ENCODE measurements at regions not wholly inside any gene's neighbourhood (a gene's known extent, or its start where the extent isn't known, plus 50 kb on each side); places are given as distances from the start of the nearest gene placed in this dataset.
"Not testable (repeated sequence)": the region's sequence is repeated elsewhere in the genome, so short reads cannot be mapped to it uniquely, and the experiment has no call there.

GRCh38 chr9:74100042-74100441 is 397.1 kb upstream of the RORB start:
- Histone ChIP-seq H3K4me3 (ENCODE audit: low read length) (no peak overlapping the region), H3K27me3 (ENCODE audit: insufficient read depth, low read length) (no peaks in the 10 kb centered on the region), H3K9me3 (ENCODE audit: insufficient read depth, low read depth, low read length) (peaks cover 65% of the 10 kb centered on the region), H3K27ac (ENCODE audit: low read length) (no peak overlapping the region), H3K36me3 (ENCODE audit: insufficient read depth, low read depth, low read length) (peaks cover 53% of the 10 kb centered on the region), H3K4me1 (ENCODE audit: insufficient read depth, low read length) (no peaks in the 10 kb centered on the region), H3K9ac (ENCODE audit: low read depth, low read length) (no peak overlapping the region)

GRCh38 chr9:74102148-74102547 is 395.0 kb upstream of the RORB start:
- H3K27ac ChIP-seq (ENCODE audit: low read length); H3K4me3 ChIP-seq (ENCODE audit: low read length); H3K9ac ChIP-seq (ENCODE audit: low read depth, low read length); H3K4me1 ChIP-seq (ENCODE audit: insufficient read depth, low read length); H3K27me3 ChIP-seq (ENCODE audit: insufficient read depth, low read length): not testable (repeated sequence)
- Histone ChIP-seq H3K9me3 (ENCODE audit: insufficient read depth, low read depth, low read length) (peaks cover 81% of the 10 kb centered on the region), H3K36me3 (ENCODE audit: insufficient read depth, low read depth, low read length) (peaks cover 40% of the 10 kb centered on the region)

GRCh38 chr9:74102702-74103101 is 394.4 kb upstream of the RORB start:
- Histone ChIP-seq H3K36me3 (ENCODE audit: insufficient read depth, low read depth, low read length) (peaks cover 40% of the 10 kb centered on the region), H3K4me1 (ENCODE audit: insufficient read depth, low read length) (no peaks in the 10 kb centered on the region), H3K27me3 (ENCODE audit: insufficient read depth, low read length) (no peaks in the 10 kb centered on the region), H3K9ac (ENCODE audit: low read depth, low read length) (no peak overlapping the region), H3K9me3 (ENCODE audit: insufficient read depth, low read depth, low read length) (peaks cover 87% of the 10 kb centered on the region), H3K27ac (ENCODE audit: low read length) (no peak overlapping the region), H3K4me3 (ENCODE audit: low read length) (no peak overlapping the region)

GRCh38 chr9:74107692-74108091 is 389.4 kb upstream of the RORB start:
- no peak overlapping the region for H3K27ac ChIP-seq (ENCODE audit: low read length)
- peaks cover 45% of the 10 kb centered on the region for H3K9me3 ChIP-seq (ENCODE audit: insufficient read depth, low read depth, low read length)
- no peak overlapping the region for H3K4me3 ChIP-seq (ENCODE audit: low read length)
- H3K27me3 ChIP-seq (ENCODE audit: insufficient read depth, low read length): no peaks in the 10 kb centered on the region; the same call in 1 of the 2 replicates
- H3K4me1 ChIP-seq (ENCODE audit: insufficient read depth, low read length): no peaks in the 10 kb centered on the region
- H3K36me3 ChIP-seq (ENCODE audit: insufficient read depth, low read depth, low read length): no peaks in the 10 kb centered on the region
- H3K9ac ChIP-seq (ENCODE audit: low read depth, low read length): no peak overlapping the region

GRCh38 chr9:74115976-74116375 is 381.2 kb upstream of the RORB start:
- H3K27ac ChIP-seq (ENCODE audit: low read length): no peak overlapping the region
- no peaks in the 10 kb centered on the region for H3K9me3 ChIP-seq (ENCODE audit: insufficient read depth, low read depth, low read length)
- H3K4me1 ChIP-seq (ENCODE audit: insufficient read depth, low read length): peaks cover 3% of the 10 kb centered on the region; the same call in 1 of the 2 replicates
- no peaks in the 10 kb centered on the region for H3K36me3 ChIP-seq (ENCODE audit: insufficient read depth, low read depth, low read length)
- no peak overlapping the region for H3K9ac ChIP-seq (ENCODE audit: low read depth, low read length)
- no peak overlapping the region for H3K4me3 ChIP-seq (ENCODE audit: low read length)
- peaks cover 7% of the 10 kb centered on the region for H3K27me3 ChIP-seq (ENCODE audit: insufficient read depth, low read length)

DNA sequence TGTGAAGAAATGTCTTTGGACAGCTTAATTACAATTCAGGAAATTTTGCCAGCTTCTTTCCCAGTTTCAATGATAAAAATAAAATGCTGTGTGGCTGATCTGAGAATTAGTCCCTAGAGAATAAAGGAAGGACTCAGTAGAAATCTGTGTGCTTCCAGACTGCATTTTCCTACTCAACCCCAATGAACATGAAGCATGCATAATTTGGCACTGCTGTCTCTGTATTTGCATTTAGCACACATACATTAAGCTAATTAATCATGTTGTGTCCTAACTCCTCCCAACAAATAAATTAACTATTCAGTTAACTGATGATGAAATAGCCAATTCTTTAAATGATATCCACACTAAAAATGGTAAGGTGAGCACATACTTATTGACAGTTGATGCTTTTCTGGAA is 380.0 kb upstream of the RORB start:
- Histone ChIP-seq H3K4me1 (ENCODE audit: insufficient read depth, low read length) (peaks cover 3% of the 10 kb centered on the region; the same call in 1 of the 2 replicates), H3K9ac (ENCODE audit: low read depth, low read length) (no peak overlapping the region), H3K27me3 (ENCODE audit: insufficient read depth, low read length) (peaks cover 7% of the 10 kb centered on the region), H3K9me3 (ENCODE audit: insufficient read depth, low read depth, low read length) (no peaks in the 10 kb centered on the region), H3K4me3 (ENCODE audit: low read length) (no peak overlapping the region), H3K27ac (ENCODE audit: low read length) (no peak overlapping the region), H3K36me3 (ENCODE audit: insufficient read depth, low read depth, low read length) (no peaks in the 10 kb centered on the region)

DNA sequence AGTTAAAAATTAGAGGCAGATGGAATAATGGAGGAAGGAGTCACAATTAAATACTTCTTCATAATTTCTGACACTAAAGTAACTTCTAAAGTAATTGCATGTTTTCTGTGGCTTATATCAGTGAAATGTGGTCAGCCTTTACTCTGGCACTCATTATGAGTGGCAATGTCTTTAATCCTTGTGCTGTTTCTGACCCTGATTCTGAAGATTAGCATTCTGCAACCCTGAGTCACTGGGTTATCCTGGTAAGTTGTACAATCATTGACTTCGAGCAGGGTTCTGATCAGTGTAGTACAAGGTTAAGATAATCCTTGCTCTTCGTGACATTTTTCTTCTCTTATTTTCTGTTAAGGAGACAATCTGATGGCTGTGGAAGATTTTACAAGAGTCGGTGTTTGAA is 379.4 kb upstream of the RORB start:
- H3K27ac ChIP-seq (ENCODE audit: low read length): no peak overlapping the region
- peaks cover 7% of the 10 kb centered on the region for H3K27me3 ChIP-seq (ENCODE audit: insufficient read depth, low read length)
- H3K4me1 ChIP-seq (ENCODE audit: insufficient read depth, low read length): peaks cover 3% of the 10 kb centered on the region; the same call in 1 of the 2 replicates
- H3K9ac ChIP-seq (ENCODE audit: low read depth, low read length): no peak overlapping the region
- H3K9me3 ChIP-seq (ENCODE audit: insufficient read depth, low read depth, low read length): no peaks in the 10 kb centered on the region
- no peak overlapping the region for H3K4me3 ChIP-seq (ENCODE audit: low read length)
- H3K36me3 ChIP-seq (ENCODE audit: insufficient read depth, low read depth, low read length): no peaks in the 10 kb centered on the region

- Histone ChIP-seq H3K36me3 (ENCODE audit: insufficient read depth, low read depth, low read length) (no peaks in the 10 kb centered on the region), H3K9me3 (ENCODE audit: insufficient read depth, low read depth, low read length) (no peaks in the 10 kb centered on the region), H3K4me1 (ENCODE audit: insufficient read depth, low read length) (peaks cover 3% of the 10 kb centered on the region; the same call in 1 of the 2 replicates), H3K9ac (ENCODE audit: low read depth, low read length) (no peak overlapping the region), H3K4me3 (ENCODE audit: low read length) (no peak overlapping the region), H3K27ac (ENCODE audit: low read length) (no peak overlapping the region), H3K27me3 (ENCODE audit: insufficient read depth, low read length) (peaks cover 3% of the 10 kb centered on the region)
These were observed 377.1 kb upstream of the RORB start for GRCh38 chr9:74120061-74120460.

GRCh38 chr9:74120470-74120869 is 376.7 kb upstream of the RORB start:
- H3K4me1 ChIP-seq (ENCODE audit: insufficient read depth, low read length): peaks cover 5% of the 10 kb centered on the region; the same call in 1 of the 2 replicates
- H3K36me3 ChIP-seq (ENCODE audit: insufficient read depth, low read depth, low read length): no peaks in the 10 kb centered on the region
- no peak overlapping the region for H3K9ac ChIP-seq (ENCODE audit: low read depth, low read length)
- no peak overlapping the region for H3K27ac ChIP-seq (ENCODE audit: low read length)
- no peaks in the 10 kb centered on the region for H3K9me3 ChIP-seq (ENCODE audit: insufficient read depth, low read depth, low read length)
- H3K27me3 ChIP-seq (ENCODE audit: insufficient read depth, low read length): peaks cover 4% of the 10 kb centered on the region; the same call in 1 of the 2 replicates
- no peak overlapping the region for H3K4me3 ChIP-seq (ENCODE audit: low read length)

GRCh38 chr9:74122216-74122615 is 374.9 kb upstream of the RORB start:
- Histone ChIP-seq H3K27me3 (ENCODE audit: insufficient read depth, low read length) (peaks cover 5% of the 10 kb centered on the region; the same call in 1 of the 2 replicates), H3K27ac (ENCODE audit: low read length) (no peak overlapping the region), H3K9me3 (ENCODE audit: insufficient read depth, low read depth, low read length) (no peaks in the 10 kb centered on the region), H3K4me1 (ENCODE audit: insufficient read depth, low read length) (peaks cover 7% of the 10 kb centered on the region; the same call in 1 of the 2 replicates), H3K36me3 (ENCODE audit: insufficient read depth, low read depth, low read length) (no peaks in the 10 kb centered on the region), H3K4me3 (ENCODE audit: low read length) (no peak overlapping the region), H3K9ac (ENCODE audit: low read depth, low read length) (no peak overlapping the region)

DNA sequence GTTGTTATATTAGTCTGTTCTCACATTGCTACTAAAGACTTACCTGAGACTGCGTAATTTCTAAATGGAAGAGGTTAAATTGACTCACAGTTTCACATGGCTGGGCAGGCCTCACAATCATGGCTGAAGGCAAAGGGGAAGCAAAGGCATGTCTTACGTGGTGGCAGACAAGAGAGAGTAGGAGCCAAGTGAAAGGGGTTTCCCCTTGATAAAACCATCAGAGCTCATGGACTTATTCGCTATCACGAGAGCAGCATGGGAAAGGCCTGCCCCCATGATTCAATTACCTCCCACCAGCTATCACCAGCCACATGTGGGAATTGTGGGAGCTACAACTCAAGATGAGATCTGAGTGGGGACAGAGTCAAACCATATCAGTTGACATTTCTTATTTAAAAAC is 374.5 kb upstream of the RORB start:
- Histone ChIP-seq H3K27ac (ENCODE audit: low read length) (no peak overlapping the region), H3K4me1 (ENCODE audit: insufficient read depth, low read length) (peaks cover 7% of the 10 kb centered on the region; the same call in 1 of the 2 replicates), H3K27me3 (ENCODE audit: insufficient read depth, low read length) (peaks cover 5% of the 10 kb centered on the region; the same call in 1 of the 2 replicates), H3K36me3 (ENCODE audit: insufficient read depth, low read depth, low read length) (no peaks in the 10 kb centered on the region), H3K4me3 (ENCODE audit: low read length) (no peak overlapping the region), H3K9me3 (ENCODE audit: insufficient read depth, low read depth, low read length) (no peaks in the 10 kb centered on the region), H3K9ac (ENCODE audit: low read depth, low read length) (no peak overlapping the region)

- H3K4me1 ChIP-seq (ENCODE audit: insufficient read depth, low read length): 0 out of 2 replicates have a peak, but pooled peaks cover 4% of the 10 kb centered on the region
- H3K27ac ChIP-seq (ENCODE audit: low read length): no peak overlapping the region
These were observed 371.2 kb upstream of the RORB start for GRCh38 chr9:74125941-74126340.

More at GRCh38 chr9:74125941-74126340, 371.2 kb upstream of the RORB start:
- no peaks in the 10 kb centered on the region for H3K36me3 ChIP-seq (ENCODE audit: insufficient read depth, low read depth, low read length)
- no peaks in the 10 kb centered on the region for H3K9me3 ChIP-seq (ENCODE audit: insufficient read depth, low read depth, low read length)
- no peak overlapping the region for H3K4me3 ChIP-seq (ENCODE audit: low read length)
- no peak overlapping the region for H3K9ac ChIP-seq (ENCODE audit: low read depth, low read length)
- H3K27me3 ChIP-seq (ENCODE audit: insufficient read depth, low read length): peaks cover 5% of the 10 kb centered on the region; the same call in 1 of the 2 replicates

Data from iPS-20b (cell line).